ENCODE measurements at regions not wholly inside any gene's neighbourhood (a gene's known extent, or its start where the extent isn't known, plus 50 kb on each side); places are given as distances from the start of the nearest gene placed in this dataset.
A peak's percentile ranks its signal among the peaks of the same experiment; 100 is the strongest.

- DNase-seq: no peak
These were observed 50.4 kb upstream of the SERTAD2 start for GRCh38 chr2:64704161-64704560.

- DNase-seq: no peak
These were observed 51.3 kb upstream of the SERTAD2 start for GRCh38 chr2:64704996-64705395.

DNA sequence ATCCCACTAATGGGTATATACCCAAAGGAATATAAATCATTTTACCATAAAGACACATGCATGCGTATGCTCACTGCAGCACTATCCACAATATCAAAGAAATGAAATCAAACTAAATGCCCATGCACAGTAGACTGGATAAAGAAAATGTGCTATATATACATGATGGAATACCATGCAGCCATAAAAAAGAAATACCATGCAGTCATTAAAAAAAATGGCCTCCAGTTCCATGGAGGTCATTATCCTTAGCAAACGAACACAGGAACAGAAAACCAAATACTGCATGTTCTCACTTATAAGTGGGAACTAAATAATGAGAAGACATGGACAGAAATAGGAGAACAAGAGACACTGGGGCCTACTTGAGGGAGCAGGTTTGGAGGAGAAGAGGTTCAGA is 53.6 kb upstream of the SERTAD2 start:
- DNase-seq: no peak

GRCh38 chr2:64708829-64709228 is 55.1 kb upstream of the SERTAD2 start:
- no peak for DNase-seq

- DNase-seq: no peak
These were observed 57.6 kb upstream of the SERTAD2 start for GRCh38 chr2:64711252-64711800.

DNA sequence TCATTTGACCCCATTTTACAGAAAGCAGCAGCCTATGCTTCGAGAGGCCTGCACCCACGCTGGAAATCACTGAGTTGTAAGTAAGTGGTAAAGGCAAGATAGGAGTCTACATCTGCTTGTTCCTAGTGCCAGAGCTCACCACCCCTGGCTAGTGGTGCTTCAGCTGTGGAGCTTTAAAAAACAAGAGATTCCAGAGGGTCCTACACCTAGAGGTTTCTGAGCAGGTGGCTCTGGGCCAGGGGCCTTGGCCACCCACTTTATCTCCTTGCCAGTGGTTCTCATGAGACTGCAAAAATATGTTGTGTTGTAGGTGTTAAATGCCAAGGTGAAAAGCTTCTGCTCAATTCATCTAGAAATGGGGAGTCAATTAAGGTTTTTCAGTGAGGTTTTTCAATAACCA is 60.0 kb upstream of the SERTAD2 start:
- DNase-seq: no peak

DNA sequence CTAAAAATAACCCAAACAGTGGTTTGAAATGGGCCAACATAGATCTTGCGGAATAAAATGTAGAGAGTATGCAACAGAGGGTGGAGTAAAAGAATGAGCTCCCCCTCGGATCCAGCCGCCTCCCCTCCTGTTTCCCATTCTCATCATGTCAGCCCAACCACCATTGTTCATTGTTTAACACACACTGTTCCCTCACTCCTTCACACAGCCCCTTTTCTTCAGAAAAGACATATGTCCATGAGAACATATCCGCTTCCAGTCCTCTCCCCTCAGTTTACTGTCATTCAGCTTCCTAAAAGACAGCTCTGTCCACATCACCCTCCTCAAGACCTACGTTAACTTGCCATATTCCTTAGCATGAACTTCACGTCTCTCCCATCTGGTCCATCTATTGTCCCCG is 62.9 kb upstream of the SERTAD2 start:
- DNase-seq: no peak

DNA sequence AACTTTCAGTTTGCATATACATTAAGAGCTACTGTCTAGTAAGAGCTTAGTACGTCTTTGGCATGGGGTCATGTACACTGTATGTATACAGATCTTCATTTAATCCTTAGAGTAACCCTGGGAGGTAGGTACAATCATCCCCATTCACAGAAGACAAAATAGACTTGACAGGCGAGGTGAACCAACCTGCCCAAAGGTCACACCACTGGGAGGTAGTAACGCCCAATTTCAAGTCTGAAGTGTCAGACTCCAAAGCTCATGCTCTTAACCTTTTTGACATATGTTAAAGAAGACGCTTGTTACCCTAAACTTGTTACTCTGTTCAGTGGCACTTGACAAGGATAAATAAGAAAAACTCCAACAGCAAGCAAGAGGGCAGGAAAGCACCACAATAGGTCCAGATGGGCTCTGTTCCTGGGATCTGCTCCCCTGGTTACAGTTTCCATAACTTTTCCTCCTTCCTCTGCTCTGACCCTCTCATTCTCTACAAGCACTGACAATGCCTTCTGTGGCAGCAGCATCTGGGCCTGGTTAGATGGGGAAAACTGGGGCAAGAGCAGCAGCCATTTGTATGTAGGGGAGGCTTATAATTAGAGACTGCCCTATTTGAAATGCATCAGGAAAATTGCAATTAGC is 64.7 kb upstream of the SERTAD2 start:
- DNase-seq: no peak

DNA sequence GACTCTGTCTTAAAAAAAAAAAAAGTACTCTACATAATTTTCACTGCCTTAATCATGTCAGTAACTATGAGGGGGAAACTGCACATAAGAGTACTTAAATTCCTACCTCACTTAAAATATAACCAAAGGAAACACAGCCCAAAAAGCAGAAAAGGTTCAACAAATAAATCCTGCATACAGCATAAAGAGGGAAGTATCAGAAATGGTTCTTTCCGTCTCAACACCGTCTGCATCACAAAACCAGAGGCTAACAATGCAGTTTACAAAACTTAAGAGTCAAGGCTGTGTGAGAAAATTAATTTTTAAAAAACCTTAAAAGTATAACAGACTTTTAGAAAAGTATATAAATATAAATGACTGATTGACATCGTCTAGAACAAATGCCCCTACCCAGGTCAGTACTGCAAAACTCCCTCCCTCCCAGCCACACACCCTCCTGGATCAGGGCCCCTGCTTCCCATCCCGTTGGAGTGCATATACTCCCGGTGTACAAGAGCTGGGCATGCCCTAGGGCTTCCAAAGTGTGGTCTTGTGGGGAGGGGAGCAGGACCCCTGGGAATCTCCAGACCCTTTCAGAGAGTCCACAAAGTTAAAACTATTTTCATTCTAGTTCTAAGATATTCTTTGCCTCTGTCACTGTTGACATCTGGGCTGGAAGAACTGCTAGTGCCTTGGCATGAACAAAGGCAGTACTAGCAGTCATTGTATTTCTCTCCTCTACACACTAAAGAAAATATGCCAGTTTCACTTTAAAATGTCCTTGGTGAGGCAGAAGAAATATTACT is 67.0 kb upstream of the SERTAD2 start:
- no peak for DNase-seq

- no peak for DNase-seq
These were observed 67.6 kb upstream of the SERTAD2 start for GRCh38 chr2:64721320-64721623.

DNA sequence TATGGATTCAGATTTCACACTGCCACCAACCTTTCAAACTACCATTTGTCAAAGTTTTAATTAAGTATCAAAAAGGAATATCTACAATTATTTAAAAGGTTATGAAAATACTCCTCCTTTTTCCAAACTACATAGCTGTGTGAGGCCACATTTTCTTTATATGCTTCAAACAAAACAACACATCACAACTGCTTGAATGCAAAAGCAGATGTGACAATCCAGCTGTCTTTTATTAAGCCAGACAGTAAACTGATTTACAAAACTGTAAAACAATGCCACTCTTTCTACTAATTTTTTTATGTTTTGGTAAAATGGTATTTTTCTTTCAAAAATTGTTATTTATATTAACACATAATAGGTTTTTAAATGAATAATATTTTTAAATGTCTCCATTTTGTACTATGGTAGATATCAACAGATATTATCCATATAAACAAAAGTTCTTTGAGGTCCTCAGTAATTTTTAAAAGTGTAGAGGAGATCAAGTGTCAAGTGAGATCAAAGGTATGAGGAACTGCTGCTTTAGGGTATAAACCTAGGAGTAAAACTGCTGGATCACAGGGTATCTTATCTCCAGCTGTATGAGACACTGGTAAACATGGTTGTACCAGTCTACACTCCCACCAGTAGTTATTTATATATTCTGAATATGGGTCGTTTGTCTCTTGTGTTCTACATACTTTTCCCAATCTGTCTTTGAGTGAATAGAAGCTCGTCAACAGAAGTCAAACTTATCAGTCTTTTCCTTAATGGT is 68.8 kb upstream of the SERTAD2 start:
- no peak for DNase-seq

DNA sequence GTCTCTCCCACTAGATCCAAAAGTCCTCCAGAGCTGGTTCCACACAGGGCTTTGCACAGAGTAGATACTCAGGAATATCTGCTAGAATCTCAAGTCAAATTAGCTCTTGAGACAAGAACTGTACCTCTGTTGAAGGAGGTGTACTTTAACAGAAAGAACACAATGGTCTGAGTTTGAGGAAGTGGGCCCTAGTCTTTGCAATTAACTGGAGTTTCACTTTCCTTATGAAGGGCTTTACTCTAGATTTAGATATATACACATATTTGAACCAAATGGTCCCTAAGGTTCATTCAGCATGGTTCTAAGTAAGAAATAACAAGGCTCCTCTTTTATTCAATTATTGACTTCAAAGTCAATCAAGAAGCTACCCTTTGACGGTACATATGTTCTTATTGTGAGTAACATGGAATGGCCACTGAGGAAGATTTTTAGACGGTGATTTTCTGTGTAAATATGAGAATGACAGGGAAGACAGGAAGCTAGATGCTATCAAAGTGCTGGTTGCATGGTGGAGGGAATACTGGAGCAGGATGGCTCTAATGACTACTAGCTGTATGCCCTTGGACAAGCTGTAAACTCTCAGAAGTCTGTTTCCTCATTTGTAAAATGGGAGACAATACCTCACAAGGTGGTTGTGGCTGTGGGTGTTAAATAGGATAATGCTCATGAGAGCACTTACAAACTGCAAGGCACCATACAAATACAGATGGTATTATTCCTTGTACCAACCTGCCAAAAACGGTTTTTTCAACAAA is 73.5 kb upstream of the SERTAD2 start:
- DNase-seq: no peak

- no peak for DNase-seq
These were observed 74.2 kb upstream of the SERTAD2 start for GRCh38 chr2:64727843-64728463.

GRCh38 chr2:64730551-64731262 is 77.0 kb upstream of the SERTAD2 start:
- peak; percentile 48 for DNase-seq

DNA sequence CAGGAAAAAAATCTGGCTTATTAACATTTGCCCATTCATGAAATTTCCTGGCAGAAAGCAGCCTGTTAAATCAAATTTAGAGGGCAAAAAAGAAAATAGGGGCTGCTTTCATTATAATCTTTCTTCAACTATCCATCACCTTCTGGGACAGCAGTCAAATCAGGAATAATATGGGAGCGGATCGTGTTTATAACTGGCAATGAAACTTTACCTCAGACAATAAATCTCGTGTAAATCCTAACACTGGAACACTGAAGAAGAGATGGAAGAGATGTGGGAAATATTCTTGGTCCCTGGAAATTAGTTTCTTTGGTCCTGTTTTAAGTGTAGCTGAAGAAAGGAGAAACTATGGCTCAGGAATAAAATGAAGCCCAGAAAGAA is 77.5 kb upstream of the SERTAD2 start:
- no peak for DNase-seq

DNA sequence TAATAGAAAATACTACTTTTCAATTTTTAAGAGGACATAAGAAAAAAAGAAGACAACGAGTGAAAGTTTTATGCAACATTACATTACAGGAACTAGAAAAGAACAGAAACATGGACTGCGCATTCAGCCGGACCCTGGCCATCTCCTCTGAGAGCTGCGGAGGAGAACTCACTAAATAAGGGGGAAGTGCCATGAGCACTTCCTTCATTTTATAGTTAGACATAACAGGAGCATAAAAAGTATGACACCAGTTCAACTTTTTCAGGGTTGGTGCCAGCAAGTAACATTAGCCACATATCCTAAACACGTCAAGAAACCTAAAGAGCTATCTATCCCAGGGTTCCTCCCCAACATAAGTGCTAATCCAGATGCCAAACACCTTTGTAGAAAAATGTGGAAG is 78.0 kb upstream of the SERTAD2 start:
- peak; percentile 23 for DNase-seq

- no peak for DNase-seq
These were observed 78.4 kb upstream of the SERTAD2 start for GRCh38 chr2:64732146-64732545.

- no peak for DNase-seq
These were observed 81.8 kb upstream of the SERTAD2 start for GRCh38 chr2:64735504-64735903.

- no peak for DNase-seq
These were observed 83.8 kb upstream of the SERTAD2 start for GRCh38 chr2:64737547-64737946.

DNA sequence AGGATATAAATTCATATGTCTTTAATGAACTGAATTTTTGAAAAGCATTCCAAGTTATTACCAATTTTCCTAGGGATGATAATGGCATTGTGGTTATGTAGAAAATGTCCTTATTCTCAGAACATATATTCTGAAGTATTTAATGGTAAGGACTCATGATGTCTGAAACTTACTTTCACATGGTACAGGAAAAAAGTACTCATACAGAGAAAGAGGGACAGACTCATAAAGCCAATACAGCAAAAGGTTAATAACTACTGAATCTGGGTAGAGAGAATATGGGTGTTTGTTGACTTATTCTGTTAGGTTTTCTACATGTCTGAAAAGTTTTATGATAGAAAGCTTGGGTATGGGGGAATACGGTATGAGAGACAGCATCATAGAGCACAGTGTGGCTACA is 84.3 kb upstream of the SERTAD2 start:
- DNase-seq: no peak

- DNase-seq: no peak
These were observed 89.0 kb upstream of the SERTAD2 start for GRCh38 chr2:64742678-64743077.

DNA sequence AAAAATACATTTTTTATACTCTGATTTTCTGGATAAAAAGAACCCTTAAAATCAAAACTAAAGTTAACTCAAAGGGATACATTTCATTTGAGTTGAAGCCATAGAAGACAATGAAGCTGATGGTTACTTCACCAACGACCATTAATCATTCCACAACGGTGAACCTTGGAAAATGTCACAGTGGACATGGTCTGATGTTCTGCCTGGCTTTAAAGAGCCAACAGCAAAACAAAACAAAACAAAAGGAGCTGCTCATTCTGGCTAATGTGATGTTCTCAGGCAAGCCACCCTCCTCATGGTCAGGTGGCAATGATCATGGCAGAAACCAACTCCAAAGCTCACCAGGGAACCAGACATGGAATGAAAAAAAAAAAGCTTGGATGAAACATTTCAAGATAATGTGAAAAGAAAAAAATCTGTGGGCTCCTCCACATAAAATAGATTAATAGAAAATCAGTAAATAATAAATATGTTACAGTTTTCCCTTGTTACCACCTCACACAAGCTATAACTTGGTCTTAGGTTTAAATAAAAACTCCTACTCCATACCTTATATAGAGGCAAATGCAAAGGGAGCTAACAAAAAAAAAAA is 90.1 kb upstream of the SERTAD2 start:
- DNase-seq: no peak
